DOHH2 (cell line): ENCODE measurements at regions not wholly inside any gene's neighbourhood (a gene's known extent, or its start where the extent isn't known, plus 50 kb on each side); places are given as distances from the start of the nearest gene placed in this dataset.

ENCODE experiments used
- H3F3A ChIP-seq: fragments of 200-600 bp; sonication (generic), shearing (Covaris generic); 2 replicates; pipeline ENCODE4 v1.6.0; 2016; ENCODE audit warnings: antibody characterized with exemption, mild to moderate bottlenecking; ENCODE audit not compliant: control insufficient read depth, insufficient read depth
- H3K27ac ChIP-seq: fragments of 200-600 bp; sonication (generic); 2 replicates; pipeline ENCODE4 v1.5.1; 2014; ENCODE audit warnings: low read depth, mild to moderate bottlenecking, low read length, moderate library complexity
- H3K27me3 ChIP-seq: fragments of 200-600 bp; sonication (generic); 2 replicates; pipeline ENCODE4 v1.6.1; 2014; ENCODE audit warnings: mild to moderate bottlenecking, low read length, mixed read lengths; ENCODE audit not compliant: control insufficient read depth
- H3K36me3 ChIP-seq: fragments of 200-600 bp; sonication (generic); 2 replicates; pipeline ENCODE4 v1.6.1; 2014; ENCODE audit warnings: mild to moderate bottlenecking, low read length, moderate library complexity, mixed read lengths; ENCODE audit not compliant: control insufficient read depth
- H3K4me1 ChIP-seq: fragments of 200-600 bp; sonication (generic); 2 replicates; pipeline ENCODE4 v1.6.1; 2014; ENCODE audit warnings: mild to moderate bottlenecking, low read length, mixed read lengths; ENCODE audit not compliant: control insufficient read depth
- H3K4me2 ChIP-seq: fragments of 200-600 bp; sonication (generic); 2 replicates; pipeline ENCODE4 v1.6.0; 2014; ENCODE audit warnings: mild to moderate bottlenecking, low read length, moderate library complexity
- H3K4me3 ChIP-seq: fragments of 200-600 bp; sonication (generic); 2 replicates; pipeline ENCODE4 v1.5.1; 2014; ENCODE audit warnings: mild to moderate bottlenecking, low read length, mixed read lengths
- H3K79me2 ChIP-seq: fragments of 200-600 bp; sonication (generic); 2 replicates; pipeline ENCODE4 v1.6.1; 2014; ENCODE audit warnings: mild to moderate bottlenecking, low read length, mixed read lengths; ENCODE audit not compliant: control insufficient read depth
- H3K9me2 ChIP-seq: fragments of 200-600 bp; sonication (generic); replicated peaks from 2 replicates; pipeline ENCODE4 v1.6.1; 2014; ENCODE audit warnings: mild to moderate bottlenecking, low read length, mixed read lengths; ENCODE audit not compliant: control insufficient read depth
- H3K9me3 ChIP-seq: fragments of 200-600 bp; sonication (generic); 2 replicates; pipeline ENCODE4 v1.6.1; 2014; ENCODE audit warnings: antibody characterized with exemption, low read length, mixed read lengths; ENCODE audit not compliant: control insufficient read depth, insufficient read depth
- H4K20me1 ChIP-seq: fragments of 200-600 bp; sonication (generic); 2 replicates; pipeline ENCODE4 v1.6.0; 2014; ENCODE audit warnings: low read depth, mild to moderate bottlenecking, antibody characterized with exemption, low read length, moderate library complexity; ENCODE audit not compliant: control insufficient read depth, insufficient read depth
- EZH2phosphoT487 ChIP-seq: fragments of 200-600 bp; sonication (generic); IDR thresholded peaks from 2 replicates; pipeline ENCODE4 v1.6.1; 2017; ENCODE audit warnings: borderline replicate concordance, mild to moderate bottlenecking, antibody characterized with exemption, low read length, moderate library complexity, mixed read lengths
- TF ChIP-seq, protein P1 (sequence below): fragments of 200-600 bp; sonication (generic); IDR thresholded peaks from one replicate; pipeline ENCODE4 v1.5.1; 2014; ENCODE audit warnings: antibody characterized with exemption, mild to moderate bottlenecking, low read depth, low read length; ENCODE audit not compliant: poor library complexity, severe bottlenecking

DNA sequence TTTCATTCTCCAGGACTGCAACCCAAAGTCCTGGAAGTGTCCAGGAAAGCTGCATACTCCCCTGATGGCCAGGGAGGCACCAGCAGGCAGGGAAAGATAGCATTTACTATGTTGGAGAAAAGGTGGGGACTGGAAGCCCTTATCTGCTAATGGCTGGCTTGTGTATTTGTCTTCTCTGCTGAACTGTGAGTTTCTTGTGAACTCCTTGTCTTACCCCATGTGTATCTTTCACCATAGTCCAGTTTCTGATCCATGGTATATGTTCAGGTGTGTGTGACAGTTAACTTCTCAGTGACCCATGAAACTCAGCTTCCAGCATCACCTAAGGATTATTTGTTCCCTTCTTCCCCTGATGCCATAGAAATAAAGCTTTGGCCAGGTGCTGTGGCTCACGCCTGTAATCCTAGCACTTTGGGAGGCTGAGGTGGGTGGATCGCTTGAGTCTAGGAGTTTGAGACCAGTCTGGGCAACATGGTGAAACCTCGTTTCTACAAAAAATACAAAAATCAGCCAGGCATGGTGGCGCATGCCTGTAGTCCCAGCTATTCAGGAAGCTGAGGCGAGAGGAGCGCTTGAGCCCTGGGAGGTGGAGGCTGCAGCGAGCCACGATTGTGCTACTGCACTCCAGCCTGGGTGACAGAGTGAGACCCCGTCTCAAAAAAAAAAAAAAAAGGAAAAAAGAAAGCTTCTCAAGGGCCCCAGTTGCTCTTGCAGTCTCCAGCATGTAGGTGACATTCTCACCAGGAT is 112.8 kb upstream of the MAP4K3 start:
- Histone ChIP-seq H3K36me3 (no peaks in the 10 kb centered on the region), H4K20me1 (no peaks in the 10 kb centered on the region), H3F3A (no peaks in the 10 kb centered on the region), H3K79me2 (no peaks in the 10 kb centered on the region), H3K27ac (no peak overlapping the region), H3K9me3 (no peaks in the 10 kb centered on the region), H3K4me2 (no peak overlapping the region), H3K4me3 (no peak overlapping the region), H3K4me1 (no peaks in the 10 kb centered on the region), H3K9me2 (no peaks in the 10 kb centered on the region), H3K27me3 (no peaks in the 10 kb centered on the region)
- TF ChIP-seq EZH2phosphoT487, result no peak
- TF ChIP-seq, protein P1, sequence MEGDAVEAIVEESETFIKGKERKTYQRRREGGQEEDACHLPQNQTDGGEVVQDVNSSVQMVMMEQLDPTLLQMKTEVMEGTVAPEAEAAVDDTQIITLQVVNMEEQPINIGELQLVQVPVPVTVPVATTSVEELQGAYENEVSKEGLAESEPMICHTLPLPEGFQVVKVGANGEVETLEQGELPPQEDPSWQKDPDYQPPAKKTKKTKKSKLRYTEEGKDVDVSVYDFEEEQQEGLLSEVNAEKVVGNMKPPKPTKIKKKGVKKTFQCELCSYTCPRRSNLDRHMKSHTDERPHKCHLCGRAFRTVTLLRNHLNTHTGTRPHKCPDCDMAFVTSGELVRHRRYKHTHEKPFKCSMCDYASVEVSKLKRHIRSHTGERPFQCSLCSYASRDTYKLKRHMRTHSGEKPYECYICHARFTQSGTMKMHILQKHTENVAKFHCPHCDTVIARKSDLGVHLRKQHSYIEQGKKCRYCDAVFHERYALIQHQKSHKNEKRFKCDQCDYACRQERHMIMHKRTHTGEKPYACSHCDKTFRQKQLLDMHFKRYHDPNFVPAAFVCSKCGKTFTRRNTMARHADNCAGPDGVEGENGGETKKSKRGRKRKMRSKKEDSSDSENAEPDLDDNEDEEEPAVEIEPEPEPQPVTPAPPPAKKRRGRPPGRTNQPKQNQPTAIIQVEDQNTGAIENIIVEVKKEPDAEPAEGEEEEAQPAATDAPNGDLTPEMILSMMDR, result no peak

DNA sequence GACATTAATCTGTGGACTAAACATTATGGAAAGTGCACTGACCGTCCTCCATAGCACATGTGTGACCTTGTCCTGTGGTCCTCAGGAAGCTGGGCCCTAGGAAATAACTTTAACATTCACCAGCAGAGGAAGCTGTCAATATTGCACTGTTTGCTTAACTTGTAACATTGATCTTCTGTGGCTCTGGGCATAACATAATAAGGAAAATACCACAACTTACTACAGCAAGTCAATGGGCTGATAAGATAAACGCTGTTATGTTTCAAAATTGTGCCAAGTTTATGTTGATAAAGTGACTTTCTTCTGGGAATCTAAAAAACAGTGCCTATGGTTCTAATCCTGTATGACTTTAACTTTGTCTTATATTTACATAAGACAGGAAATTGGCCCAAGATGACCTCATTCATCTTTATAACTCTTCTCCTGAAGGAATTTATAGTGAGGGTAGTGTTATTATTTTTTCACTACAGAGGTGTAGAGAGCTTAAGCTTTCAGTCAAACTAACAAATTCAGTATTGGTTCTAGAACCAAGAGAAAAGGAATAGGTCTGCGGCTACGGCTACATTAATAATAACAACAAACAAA is 113.7 kb upstream of the MAP4K3 start:
- Histone ChIP-seq H3K4me1 (no peaks in the 10 kb centered on the region), H3K27ac (no peak overlapping the region), H4K20me1 (no peaks in the 10 kb centered on the region), H3K36me3 (no peaks in the 10 kb centered on the region), H3K4me3 (no peak overlapping the region), H3K79me2 (no peaks in the 10 kb centered on the region), H3K4me2 (no peak overlapping the region), H3K9me2 (no peaks in the 10 kb centered on the region), H3K27me3 (no peaks in the 10 kb centered on the region), H3F3A (no peaks in the 10 kb centered on the region), H3K9me3 (no peaks in the 10 kb centered on the region)
- TF ChIP-seq, protein P1, result no peak
- TF ChIP-seq EZH2phosphoT487, result no peak

DNA sequence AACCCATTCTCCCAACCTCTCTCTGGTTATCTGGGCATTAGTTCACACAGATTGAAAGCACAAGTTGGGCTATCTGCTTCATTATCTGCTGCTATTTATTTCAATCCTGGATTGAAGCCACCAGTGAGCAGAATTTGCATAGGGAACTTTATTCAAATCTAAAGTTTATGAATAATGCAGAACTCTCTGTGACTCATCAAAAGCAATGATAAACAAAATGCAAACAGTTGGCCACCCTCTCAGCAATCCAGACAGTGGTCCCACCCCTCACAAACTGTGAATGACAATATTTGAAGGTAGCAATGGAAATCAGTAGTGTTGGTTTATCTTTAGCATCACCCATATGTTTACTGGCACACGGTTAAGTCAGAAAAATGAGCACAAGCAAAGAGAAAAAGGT is 106.8 kb upstream of the TMEM178A start:
- Histone ChIP-seq H3K9me3 (peaks cover 8% of the 10 kb centered on the region; the same call in 1 of the 2 replicates), H3K27ac (no peak overlapping the region), H3K9me2 (no peaks in the 10 kb centered on the region), H3K4me2 (no peak overlapping the region), H3K4me3 (no peak overlapping the region), H3K36me3 (no peaks in the 10 kb centered on the region), H3K4me1 (no peaks in the 10 kb centered on the region), H4K20me1 (no peaks in the 10 kb centered on the region), H3F3A (no peaks in the 10 kb centered on the region), H3K79me2 (no peaks in the 10 kb centered on the region), H3K27me3 (no peaks in the 10 kb centered on the region)
- no peak for TF ChIP-seq EZH2phosphoT487
- TF ChIP-seq, protein P1, result no peak
